Keratinocyte (primary cell): ENCODE measurements at regions not wholly inside any gene's neighbourhood (a gene's known extent, or its start where the extent isn't known, plus 50 kb on each side); places are given as distances from the start of the nearest gene placed in this dataset.

Source experiments
- DNase-seq: peaks from one replicate; pipeline ENCODE4 v3.0.0-alpha.2; 2011; ENCODE audit warnings: low read depth, missing footprints, low spot score
- FAIRE-seq: peaks from 2 replicates; lab custom pipeline; 2011; peaks lifted over from hg19 to GRCh38; lab: Jason Lieb, UNC
- H2AFZ ChIP-seq: 2 replicates; pipeline ENCODE4 v1.6.0; 2012; ENCODE audit warnings: low read length, control low read depth, inconsistent platforms; ENCODE audit not compliant: control insufficient read depth
- H3K27ac ChIP-seq: 2 replicates; pipeline ENCODE4 v1.5.1; 2011; ENCODE audit warnings: low read length; ENCODE audit not compliant: control insufficient read depth, insufficient read depth
- H3K27me3 ChIP-seq: 3 replicates; pipeline ENCODE4 v1.6.0; 2011; ENCODE audit warnings: low read length; ENCODE audit not compliant: control insufficient read depth, insufficient read depth; ENCODE audit errors: extremely low read depth
- H3K36me3 ChIP-seq, 2 experiments: 2 replicates in 1 of 2; 3 replicates in 1 of 2; pipeline ENCODE4 v1.5.1; 2011; ENCODE audit warnings: low read length in 2 of 2, mild to moderate bottlenecking in 1 of 2; ENCODE audit not compliant: control insufficient read depth in 2 of 2, insufficient read depth in 2 of 2; ENCODE audit errors: extremely low read depth in 1 of 2
- H3K4me1 ChIP-seq: 3 replicates; pipeline ENCODE4 v1.5.1; 2011; ENCODE audit warnings: low read length; ENCODE audit not compliant: control insufficient read depth, insufficient read depth; ENCODE audit errors: extremely low read depth
- H3K4me2 ChIP-seq: 3 replicates; pipeline ENCODE4 v1.6.0; 2011; ENCODE audit warnings: low read depth, low read length; ENCODE audit not compliant: control insufficient read depth, insufficient read depth; ENCODE audit errors: extremely low read depth
- H3K4me3 ChIP-seq, 3 experiments: fragments of 200-600 bp in 1 of 3; sonication (generic) in 1 of 3; 2 replicates in 2 of 3; 3 replicates in 1 of 3; pipeline ENCODE4 v1.5.1; 2011 to 2016; ENCODE audit warnings: low read length in 3 of 3, mild to moderate bottlenecking in 3 of 3, control low read depth in 2 of 3, inconsistent platforms in 1 of 3, low read depth in 1 of 3, mixed read lengths in 1 of 3, mixed run types in 1 of 3, moderate library complexity in 1 of 3; ENCODE audit not compliant: control insufficient read depth in 2 of 3, insufficient read depth in 2 of 3; ENCODE audit errors: extremely low read depth in 1 of 3
- H3K79me2 ChIP-seq: 2 replicates; pipeline ENCODE4 v1.6.0; 2012; ENCODE audit warnings: low read length; ENCODE audit not compliant: control insufficient read depth, insufficient read depth
- H3K9ac ChIP-seq: 3 replicates; pipeline ENCODE4 v1.6.0; 2011; ENCODE audit warnings: low read length; ENCODE audit not compliant: control insufficient read depth, insufficient read depth; ENCODE audit errors: extremely low read depth
- H3K9me1 ChIP-seq: 3 replicates; pipeline ENCODE4 v1.6.0; 2011; ENCODE audit warnings: low read length; ENCODE audit not compliant: control insufficient read depth, insufficient read depth; ENCODE audit errors: extremely low read depth
- H3K9me3 ChIP-seq: 2 replicates; pipeline ENCODE4 v1.5.1; 2012; ENCODE audit warnings: low read depth, low read length; ENCODE audit not compliant: control insufficient read depth
- H4K20me1 ChIP-seq: 3 replicates; pipeline ENCODE4 v1.6.0; 2011; ENCODE audit warnings: low read length; ENCODE audit not compliant: control insufficient read depth, insufficient read depth; ENCODE audit errors: extremely low read depth
- CTCF ChIP-seq, 3 experiments: IDR thresholded peaks in 1 of 3; conservative IDR thresholded peaks in 1 of 3; optimal IDR thresholded peaks in 1 of 3; 2 replicates in 2 of 3; 3 replicates in 1 of 3; pipeline versions ENCODE3 to v1.5.1; 2011; ENCODE audit warnings: low read length in 3 of 3, mild to moderate bottlenecking in 3 of 3, moderate library complexity in 2 of 3, control low read depth in 1 of 3, inconsistent platforms in 1 of 3; ENCODE audit not compliant: insufficient read depth in 2 of 3; ENCODE audit errors: extremely low read depth in 1 of 3
- EZH2 ChIP-seq: IDR thresholded peaks from one replicate; pipeline ENCODE4 v1.6.1; 2012; ENCODE audit warnings: inconsistent platforms, mild to moderate bottlenecking, low read length, moderate library complexity
- dilution Hi-C: fragments of 300-500 bp; cut with MboI; formaldehyde crosslinking; loops from one replicate; pipeline ENCODE4 v1.7.0; 2020; ENCODE audit warnings: low sequenced_read_pairs; ENCODE audit not compliant: extremely low pct_ligation_motif_present

GRCh38 chr1:38555594-38555993 is 304.0 kb downstream of the RRAGC start:
- Histone ChIP-seq H3K9me3 (no peaks in the 10 kb centered on the region), H3K36me3 (no peaks in the 10 kb centered on the region), H3K9ac (no peak overlapping the region), H3K4me3 (no peak overlapping the region), H3K79me2 (no peaks in the 10 kb centered on the region), H3K4me1 (peaks cover 16% of the 10 kb centered on the region), H3K9me1 (no peaks in the 10 kb centered on the region), H3K27me3 (peaks cover 17% of the 10 kb centered on the region), H3K27ac (no peak overlapping the region), H2AFZ (no peak overlapping the region), H4K20me1 (no peaks in the 10 kb centered on the region), H3K4me2 (no peak overlapping the region)
- DNase-seq (no peak), FAIRE-seq (peak; percentile 26)
- dilution Hi-C loops = no loop called here
- TF ChIP-seq CTCF (optimal IDR thresholded peaks at IDR 0.05 in 1 of 3, IDR thresholded peaks at IDR 0.05 in 1 of 3, conservative IDR thresholded peaks at IDR 0.05 in 1 of 3; ENCODE audit: extremely low read depth in 1 of 3, insufficient read depth in 2 of 3, low read length in 3 of 3) (no peak), EZH2 (no peak)

- Histone ChIP-seq H2AFZ (no peak overlapping the region), H3K9me1 (no peaks in the 10 kb centered on the region), H3K4me2 (no peak overlapping the region), H3K9me3 (no peaks in the 10 kb centered on the region), H3K4me3 (no peak overlapping the region), H3K36me3 (no peaks in the 10 kb centered on the region), H3K4me1 (peaks cover 12% of the 10 kb centered on the region), H4K20me1 (no peaks in the 10 kb centered on the region), H3K79me2 (no peaks in the 10 kb centered on the region), H3K27ac (no peak overlapping the region), H3K27me3 (peaks cover 21% of the 10 kb centered on the region), H3K9ac (no peak overlapping the region)
- DNase-seq = no peak
- dilution Hi-C loops = no loop called here
- no peak for FAIRE-seq
- TF ChIP-seq CTCF (optimal IDR thresholded peaks at IDR 0.05 in 1 of 3, IDR thresholded peaks at IDR 0.05 in 1 of 3, conservative IDR thresholded peaks at IDR 0.05 in 1 of 3; ENCODE audit: extremely low read depth in 1 of 3, insufficient read depth in 2 of 3, low read length in 3 of 3) (no peak), EZH2 (no peak)
These were observed 304.4 kb downstream of the RRAGC start for GRCh38 chr1:38555130-38555529.
